Endometrial microvascular endothelial cells (primary cell): ENCODE measurements at regions not wholly inside any gene's neighbourhood (a gene's known extent, or its start where the extent isn't known, plus 50 kb on each side); places are given as distances from the start of the nearest gene placed in this dataset.

Experiments used
- in situ Hi-C: cut with HindIII; loops from 2 replicates; pipeline ENCODE4 v1.10.0; 2017; ENCODE audit warnings: low sequenced_read_pairs, low pct_unique_long_range_greater_than_20kb; ENCODE audit errors: inconsistent ontology term

DNA sequence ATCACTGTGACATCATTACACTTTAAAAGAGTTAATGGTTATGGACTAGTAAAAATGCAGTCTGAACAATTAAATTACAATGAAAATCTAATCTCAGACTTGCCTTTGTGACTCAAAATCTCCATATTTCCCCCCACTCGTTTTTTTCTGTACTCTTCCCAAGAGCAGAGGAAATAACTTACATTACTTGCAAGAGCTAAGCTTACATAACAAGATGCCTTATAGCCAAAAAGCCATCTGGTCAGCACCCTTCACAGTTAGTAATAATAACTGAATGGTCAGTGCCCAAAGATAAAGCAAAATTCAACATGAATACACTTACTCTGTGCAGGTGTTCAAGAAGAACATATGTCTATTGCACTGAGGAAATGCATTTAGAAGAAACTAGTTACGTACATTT is 1381.5 kb upstream of the CELF2 start:
- in situ Hi-C loops = no loop called here

DNA sequence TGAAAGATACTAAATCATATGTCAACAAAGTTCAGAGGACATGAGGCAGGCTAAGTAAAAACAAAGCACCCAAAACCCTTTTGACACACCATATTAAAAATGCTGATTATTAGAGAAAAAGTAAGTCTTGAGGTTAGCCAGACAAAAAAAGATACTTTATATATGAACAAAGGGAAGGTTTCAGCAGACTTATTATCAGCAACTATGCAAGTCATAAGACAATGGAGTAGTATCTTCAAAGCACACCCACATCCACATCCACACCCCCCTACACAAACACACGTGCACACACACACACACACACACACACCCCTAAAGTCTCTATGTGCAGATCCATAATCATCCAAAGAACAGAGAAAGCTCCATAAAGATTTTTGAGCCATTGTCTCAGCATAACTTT is 1373.9 kb upstream of the CELF2 start:
- in situ Hi-C loops = no loop called here

GRCh38 chr10:9645404-9645803 is 1372.3 kb upstream of the CELF2 start:
- in situ Hi-C loops = no loop called here

- in situ Hi-C loops = no loop called here
Observed at GRCh38 chr10:9645928-9646600, 1371.6 kb upstream of the CELF2 start.

GRCh38 chr10:9654261-9654660 is 1363.4 kb upstream of the CELF2 start:
- in situ Hi-C loops = no loop called here

- in situ Hi-C loops = no loop called here
Observed at GRCh38 chr10:9656386-9656785, 1361.3 kb upstream of the CELF2 start.

- in situ Hi-C loops = no loop called here
Observed at GRCh38 chr10:9656996-9657395, 1360.7 kb upstream of the CELF2 start.

- in situ Hi-C loops = no loop called here
Observed at GRCh38 chr10:9657530-9657929, 1360.1 kb upstream of the CELF2 start.

GRCh38 chr10:9668411-9668810 is 1349.3 kb upstream of the CELF2 start:
- in situ Hi-C loops = no loop called here

DNA sequence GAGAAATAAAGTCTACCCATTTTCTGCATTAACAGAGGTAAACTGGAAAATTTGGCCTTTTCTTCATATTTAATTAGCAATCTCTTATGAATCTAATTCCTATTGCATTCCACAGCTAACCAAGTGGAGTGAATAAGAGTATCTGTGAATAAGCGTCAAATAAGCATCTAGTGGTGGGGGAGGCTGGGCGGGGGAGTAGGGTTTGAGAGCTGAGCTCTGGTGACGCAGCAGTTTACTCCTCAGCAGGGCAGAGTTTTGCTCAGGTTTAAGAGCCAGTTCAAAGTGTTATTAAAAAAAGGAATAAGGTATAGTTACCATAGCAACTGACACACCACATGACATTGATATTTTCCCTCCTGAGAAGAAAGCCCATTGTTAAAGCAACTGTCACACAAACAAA is 1346.8 kb upstream of the CELF2 start:
- in situ Hi-C loops = no loop called here

- in situ Hi-C loops = no loop called here
Observed at GRCh38 chr10:9681655-9682054, 1336.0 kb upstream of the CELF2 start.

DNA sequence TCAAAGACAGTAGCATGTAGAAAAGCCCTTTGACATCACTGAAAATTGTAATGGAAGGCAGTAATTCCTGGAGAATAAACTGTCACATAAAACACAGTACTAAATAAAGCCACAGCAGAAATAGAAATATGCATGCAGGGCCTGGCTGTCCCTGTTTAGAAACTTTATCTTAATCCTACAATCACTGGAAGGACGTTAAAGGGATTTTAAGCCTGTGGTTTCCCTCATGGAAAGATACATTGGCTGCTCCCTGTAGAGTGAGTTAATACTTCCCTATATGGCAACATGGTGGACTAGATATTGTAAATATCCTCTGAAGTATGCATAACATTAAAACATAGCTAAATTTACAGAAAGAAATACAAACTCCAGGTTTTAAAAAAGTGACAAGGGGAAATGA is 1334.9 kb upstream of the CELF2 start:
- in situ Hi-C loops = no loop called here

- in situ Hi-C loops = no loop called here
Observed at GRCh38 chr10:9684186-9684585, 1333.5 kb upstream of the CELF2 start.

GRCh38 chr10:9685596-9685995 is 1332.1 kb upstream of the CELF2 start:
- in situ Hi-C loops = no loop called here

DNA sequence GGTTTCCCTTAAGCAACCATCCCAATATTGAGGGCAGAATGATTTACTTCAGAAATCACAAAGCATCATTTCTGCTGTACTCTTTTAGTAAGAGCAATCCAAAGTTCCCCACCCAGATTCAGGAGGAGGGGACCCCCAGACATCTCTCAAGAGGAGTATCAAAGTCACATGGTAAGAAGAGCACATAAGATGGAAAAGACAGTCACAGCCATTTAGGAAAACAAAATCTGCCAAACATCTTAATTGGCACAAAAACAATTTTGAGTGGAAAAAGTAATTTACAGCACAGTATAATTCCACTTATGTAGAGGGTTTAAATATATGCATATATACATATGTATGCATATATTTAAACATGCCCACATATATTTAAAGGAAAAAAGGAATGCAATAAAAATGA is 1329.0 kb upstream of the CELF2 start:
- in situ Hi-C loops = no loop called here

- in situ Hi-C loops = no loop called here
Observed at GRCh38 chr10:9707216-9707615, 1310.5 kb upstream of the CELF2 start.

DNA sequence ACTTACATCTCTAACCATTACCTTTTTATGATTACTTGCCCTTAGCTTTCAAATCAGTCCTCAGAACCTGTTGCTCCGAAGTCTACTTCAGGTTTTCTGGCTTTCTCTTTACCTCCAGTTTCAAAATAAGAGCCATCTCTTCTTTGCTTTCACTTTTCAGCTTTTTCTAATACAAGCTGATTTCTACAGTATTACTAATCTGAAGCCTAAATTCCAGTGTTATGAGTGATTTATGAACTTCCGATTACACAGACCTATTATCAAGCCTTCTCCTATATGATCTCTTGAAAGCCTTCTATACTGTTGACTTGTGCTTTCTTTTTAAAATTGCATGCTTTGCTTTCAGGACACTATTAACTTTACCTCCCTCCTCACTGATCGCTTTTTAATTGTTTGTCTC is 1307.8 kb upstream of the CELF2 start:
- in situ Hi-C loops = no loop called here

- in situ Hi-C loops = no loop called here
Observed at GRCh38 chr10:9712393-9712792, 1305.3 kb upstream of the CELF2 start.

DNA sequence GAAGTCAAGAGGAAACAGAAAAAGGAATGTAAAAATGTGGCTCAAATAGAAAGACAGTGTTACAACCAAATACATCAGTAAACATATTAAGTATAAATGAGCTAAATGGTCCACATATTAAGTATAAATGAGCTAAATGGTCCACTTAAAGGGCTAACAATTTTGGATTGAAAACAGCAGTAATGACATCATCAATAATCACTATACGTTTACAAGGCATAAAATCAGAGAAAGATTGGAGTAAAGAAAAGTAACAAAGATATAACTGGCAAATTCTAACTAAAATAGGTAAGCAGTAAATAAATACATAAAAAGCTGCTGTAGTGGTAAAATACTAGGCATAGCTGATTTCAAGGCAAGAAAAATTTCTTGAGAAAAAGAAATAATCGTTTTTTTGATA is 1298.4 kb upstream of the CELF2 start:
- in situ Hi-C loops = no loop called here

DNA sequence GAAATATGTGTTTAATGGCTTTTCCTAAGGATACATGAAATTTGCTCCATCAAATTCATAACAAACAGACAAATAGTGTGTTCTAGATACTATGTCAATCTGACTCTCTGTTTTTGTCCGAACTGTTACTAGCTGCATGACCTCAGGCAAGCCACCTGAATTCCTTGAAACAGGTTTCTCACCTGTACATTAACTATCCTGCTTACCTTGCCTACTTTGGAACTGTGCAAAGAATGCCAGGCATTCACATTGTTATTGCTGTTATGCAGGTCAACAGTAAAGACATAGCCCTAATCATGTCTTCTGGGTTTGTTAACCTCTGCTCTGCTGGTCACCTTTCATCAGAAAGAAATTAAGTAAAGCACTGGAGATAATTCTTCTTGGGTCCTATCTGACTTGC is 1283.9 kb upstream of the CELF2 start:
- in situ Hi-C loops = no loop called here

DNA sequence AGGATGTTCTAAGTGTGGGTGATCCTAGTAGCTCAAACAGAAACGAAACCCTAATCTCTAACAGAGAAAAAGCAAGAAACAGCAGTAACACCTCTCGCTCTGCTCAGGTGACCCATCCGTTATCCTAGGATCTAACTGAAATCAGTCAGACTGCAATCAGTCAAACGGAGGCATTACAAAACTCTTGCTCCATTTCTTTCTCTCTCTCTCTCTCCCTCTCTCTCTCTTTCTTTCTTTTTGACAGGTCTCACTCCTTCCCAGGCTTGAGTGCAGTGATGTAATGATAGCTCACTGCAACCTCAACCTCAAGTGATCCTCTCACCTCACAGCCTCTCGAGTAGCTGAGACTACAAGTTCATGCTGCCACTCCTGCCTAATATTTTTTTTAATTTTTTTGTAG is 1283.5 kb upstream of the CELF2 start:
- in situ Hi-C loops = no loop called here
